A673 (cell line): ENCODE measurements at regions not wholly inside any gene's neighbourhood (a gene's known extent, or its start where the extent isn't known, plus 50 kb on each side); places are given as distances from the start of the nearest gene placed in this dataset.

Source experiments
- CTCF ChIP-seq: fragments of 300-800, 200-600 bp; sonication (generic); conservative IDR thresholded peaks from 2 replicates; pipeline ENCODE4 v1.5.1; 2017; ENCODE audit warnings: low read depth, mild to moderate bottlenecking, antibody characterized with exemption, low read length, moderate library complexity, mixed read lengths
- EZH2 ChIP-seq: fragments of 200-600 bp; sonication (generic); IDR thresholded peaks from 2 replicates; pipeline ENCODE4 v1.6.1; 2017; ENCODE audit warnings: borderline replicate concordance, low read depth, mild to moderate bottlenecking, mixed read lengths, antibody characterized with exemption, low read length; ENCODE audit not compliant: poor library complexity, severe bottlenecking

GRCh38 chr3:26202169-26202568 lies 412.3 kb downstream of the OXSM start:
- TF ChIP-seq CTCF (no peak), EZH2 (no peak)
